GM12872 (cell line): ENCODE measurements at regions not wholly inside any gene's neighbourhood (a gene's known extent, or its start where the extent isn't known, plus 50 kb on each side); places are given as distances from the start of the nearest gene placed in this dataset.

Experiments used
- CTCF ChIP-seq: IDR thresholded peaks from 3 replicates; pipeline ENCODE4 v1.5.1; 2011; ENCODE audit warnings: low read depth, mild to moderate bottlenecking, low read length, moderate library complexity; ENCODE audit not compliant: insufficient read depth

- no peak for TF ChIP-seq CTCF
These were observed 198.8 kb upstream of the RGPD4 start for GRCh38 chr2:107627926-107628325.

- no peak for TF ChIP-seq CTCF
These were observed 193.0 kb upstream of the RGPD4 start for GRCh38 chr2:107633580-107634147.

DNA sequence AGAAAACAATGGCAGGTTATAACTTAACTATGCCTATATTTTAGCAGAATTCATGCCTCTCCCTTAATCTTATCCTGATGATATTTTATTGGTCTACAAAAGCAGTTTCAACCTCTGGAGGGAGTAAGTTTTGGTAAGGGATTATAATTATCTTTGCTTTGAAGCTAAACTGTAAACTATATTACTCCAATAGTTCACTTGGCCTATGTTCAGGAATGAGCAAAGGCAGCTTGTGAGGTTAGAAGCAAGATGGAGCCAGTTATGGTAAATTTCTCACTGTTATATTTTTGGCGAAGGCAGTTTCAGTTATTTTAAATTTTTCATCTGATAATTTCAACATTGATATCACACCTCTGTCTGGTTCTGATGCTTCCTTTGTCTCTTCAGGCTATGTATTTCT is 192.5 kb upstream of the RGPD4 start:
- TF ChIP-seq CTCF, result no peak

DNA sequence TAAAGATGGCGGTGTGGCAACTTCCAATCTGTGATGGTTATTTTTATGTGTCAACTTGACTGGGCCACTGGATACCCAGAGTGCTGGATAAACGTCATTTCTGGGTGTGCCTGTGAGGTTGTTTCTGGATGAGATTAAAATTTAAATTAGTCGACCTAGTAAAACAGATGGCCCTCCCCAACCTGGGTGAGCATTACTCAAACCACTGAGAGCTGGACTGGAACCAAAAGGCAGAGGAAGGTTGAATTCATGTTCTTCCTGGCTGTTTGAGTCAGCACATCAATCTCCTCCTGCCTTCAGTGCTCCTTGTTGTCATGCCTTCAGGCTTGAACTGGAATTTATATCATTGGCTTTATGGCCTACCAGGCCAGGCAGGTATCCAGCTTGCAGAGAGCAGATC is 190.8 kb upstream of the RGPD4 start:
- TF ChIP-seq CTCF, result no peak

- TF ChIP-seq CTCF, result no peak
These were observed 181.1 kb upstream of the RGPD4 start for GRCh38 chr2:107645586-107645985.

GRCh38 chr2:107648781-107649404 is 177.8 kb upstream of the RGPD4 start:
- no peak for TF ChIP-seq CTCF

GRCh38 chr2:107657049-107657448 is 169.6 kb upstream of the RGPD4 start:
- TF ChIP-seq CTCF, result no peak
